Ishikawa (cell line): ENCODE measurements at regions not wholly inside any gene's neighbourhood (a gene's known extent, or its start where the extent isn't known, plus 50 kb on each side); places are given as distances from the start of the nearest gene placed in this dataset.

Experiments used
- CEBPB ChIP-seq: IDR thresholded peaks from 2 replicates; pipeline ENCODE4 v1.6.1; 2012
- CREB1 ChIP-seq: IDR thresholded peaks from 2 replicates; pipeline ENCODE4 v1.6.1; 2012; ENCODE audit warnings: low read depth
- EGR1 ChIP-seq: IDR thresholded peaks from 2 replicates; pipeline ENCODE4 v1.6.1; 2012
- EP300 ChIP-seq: IDR thresholded peaks from 2 replicates; pipeline ENCODE4 v1.6.1; 2012; ENCODE audit warnings: borderline replicate concordance
- FOXM1 ChIP-seq: IDR thresholded peaks from 2 replicates; pipeline ENCODE4 v1.6.1; 2012; ENCODE audit warnings: low read depth, borderline replicate concordance
- MAX ChIP-seq: IDR thresholded peaks from 2 replicates; pipeline ENCODE4 v1.6.1; 2012
- NFIC ChIP-seq: IDR thresholded peaks from 2 replicates; pipeline ENCODE4 v1.6.1; 2012
- RAD21 ChIP-seq: IDR thresholded peaks from 2 replicates; pipeline ENCODE4 v1.6.1; 2012; ENCODE audit warnings: low read depth
- REST ChIP-seq: IDR thresholded peaks from 2 replicates; pipeline ENCODE4 v1.6.1; 2012; ENCODE audit warnings: low read depth, mild to moderate bottlenecking
- TAF1 ChIP-seq: IDR thresholded peaks from 2 replicates; pipeline ENCODE4 v1.6.1; 2012; ENCODE audit warnings: low read depth, mild to moderate bottlenecking
- TCF12 ChIP-seq: IDR thresholded peaks from 2 replicates; pipeline ENCODE4 v1.6.1; 2012; ENCODE audit warnings: low read depth
- TEAD4 ChIP-seq: IDR thresholded peaks from 2 replicates; pipeline ENCODE4 v1.6.1; 2012
- USF1 ChIP-seq: IDR thresholded peaks from 2 replicates; pipeline ENCODE4 v1.6.1; 2012
- YY1 ChIP-seq: IDR thresholded peaks from 2 replicates; pipeline ENCODE4 v1.6.1; 2012; ENCODE audit warnings: low read depth
- ZBTB7A ChIP-seq: IDR thresholded peaks from 2 replicates; pipeline ENCODE4 v1.6.1; 2012; ENCODE audit warnings: low read depth

- TF ChIP-seq FOXM1 (no peak), TCF12 (no peak), RAD21 (no peak), TAF1 (no peak), REST (no peak), MAX (no peak), YY1 (no peak)
Measured at GRCh38 chr3:22928216-22929110, 274.7 kb upstream of the UBE2E2 start.

- TF ChIP-seq TEAD4 (no peak), YY1 (no peak), TCF12 (no peak), CEBPB (no peak), EP300 (no peak), REST (no peak), USF1 (no peak), RAD21 (no peak), TAF1 (no peak)
Measured at GRCh38 chr3:22933051-22933840, 269.9 kb upstream of the UBE2E2 start.

GRCh38 chr3:22933841-22934116 is 269.3 kb upstream of the UBE2E2 start:
- no peak for TF ChIP-seq TEAD4
- TF ChIP-seq TAF1 = no peak
- no peak for TF ChIP-seq FOXM1
- TF ChIP-seq TCF12 = no peak
- TF ChIP-seq MAX = no peak
- TF ChIP-seq CREB1 = no peak
- TF ChIP-seq NFIC = no peak
- no peak for TF ChIP-seq REST
- no peak for TF ChIP-seq CEBPB
- TF ChIP-seq RAD21 = no peak
- no peak for TF ChIP-seq EGR1
- TF ChIP-seq ZBTB7A = no peak
- no peak for TF ChIP-seq USF1
- TF ChIP-seq EP300 = no peak
- TF ChIP-seq YY1 = no peak

- TF ChIP-seq MAX = no peak
- no peak for TF ChIP-seq RAD21
- TF ChIP-seq TAF1 = no peak
- no peak for TF ChIP-seq TEAD4
Measured at GRCh38 chr3:22935040-22935439, 268.1 kb upstream of the UBE2E2 start.
